Activated naive CD4-positive, alpha-beta T cell treated with anti-CD3 and anti-CD28 coated beads, Interleukin-2, amount 10 ng/mL, durations not matched to agents 7 days and 5 days (primary cell): ENCODE measurements at regions not wholly inside any gene's neighbourhood (a gene's known extent, or its start where the extent isn't known, plus 50 kb on each side); places are given as distances from the start of the nearest gene placed in this dataset.

Experiments used
- CTCF ChIA-PET: fragments of 350-600 bp; sonication (Branson Sonifier 250); formaldehyde crosslinking; loops from one replicate; lab custom pipeline; 2021; ENCODE audit warnings: antibody characterized with exemption; lab: Charles Lee
- DNase-seq: peaks from one replicate; pipeline ENCODE4 v3.0.0-alpha.2; 2020
- H3K27ac Mint-ChIP-seq: one replicate; pipeline ENCODE4 v1.8.0; 2021; ENCODE audit warnings: mild to moderate bottlenecking, moderate library complexity, mixed read lengths
- H3K27me3 Mint-ChIP-seq: one replicate; pipeline ENCODE4 v1.8.0; 2021; ENCODE audit warnings: mild to moderate bottlenecking, mixed read lengths
- H3K36me3 Mint-ChIP-seq: one replicate; pipeline ENCODE4 v1.8.0; 2021; ENCODE audit warnings: mixed read lengths
- H3K4me1 Mint-ChIP-seq: one replicate; pipeline ENCODE4 v1.8.0; 2021; ENCODE audit warnings: mixed read lengths
- H3K4me3 Mint-ChIP-seq: one replicate; pipeline ENCODE4 v1.8.0; 2021; ENCODE audit warnings: mild to moderate bottlenecking, moderate library complexity, mixed read lengths
- H3K9me3 Mint-ChIP-seq: one replicate; pipeline ENCODE4 v1.8.0; 2021; ENCODE audit warnings: mixed read lengths

GRCh38 chr1:30274173-30274970, 449.0 kb downstream of the MATN1 start:
- H3K4me3 Mint-ChIP-seq = no peak overlapping the region
- no peak overlapping the region for H3K27ac Mint-ChIP-seq
- peaks cover 11% of the 10 kb centered on the region for H3K27me3 Mint-ChIP-seq
- CTCF ChIA-PET = no interaction called here
- no peak for DNase-seq
- no peaks in the 10 kb centered on the region for H3K36me3 Mint-ChIP-seq
- H3K9me3 Mint-ChIP-seq = no peaks in the 10 kb centered on the region
- no peaks in the 10 kb centered on the region for H3K4me1 Mint-ChIP-seq

GRCh38 chr1:30273456-30273855, 449.9 kb downstream of the MATN1 start:
- H3K27ac Mint-ChIP-seq = no peak overlapping the region
- CTCF ChIA-PET = no interaction called here
- H3K36me3 Mint-ChIP-seq = no peaks in the 10 kb centered on the region
- peaks cover 11% of the 10 kb centered on the region for H3K27me3 Mint-ChIP-seq
- DNase-seq = no peak
- H3K9me3 Mint-ChIP-seq = no peaks in the 10 kb centered on the region
- H3K4me1 Mint-ChIP-seq = no peaks in the 10 kb centered on the region
- no peak overlapping the region for H3K4me3 Mint-ChIP-seq

GRCh38 chr1:30273021-30273325, 450.4 kb downstream of the MATN1 start:
- Mint-ChIP-seq H3K27ac (no peak overlapping the region), H3K4me3 (no peak overlapping the region), H3K36me3 (no peaks in the 10 kb centered on the region), H3K27me3 (peaks cover 11% of the 10 kb centered on the region), H3K9me3 (no peaks in the 10 kb centered on the region), H3K4me1 (no peaks in the 10 kb centered on the region)
- no peak for DNase-seq
- CTCF ChIA-PET = no interaction called here

GRCh38 chr1:30272277-30273020, 450.9 kb downstream of the MATN1 start:
- no peak overlapping the region for H3K27ac Mint-ChIP-seq
- CTCF ChIA-PET = no interaction called here

GRCh38 chr1:30271401-30272276, 451.7 kb downstream of the MATN1 start:
- Mint-ChIP-seq H3K27me3 (peaks cover 9% of the 10 kb centered on the region), H3K4me1 (no peaks in the 10 kb centered on the region), H3K36me3 (no peaks in the 10 kb centered on the region), H3K27ac (no peak overlapping the region), H3K4me3 (no peak overlapping the region), H3K9me3 (no peaks in the 10 kb centered on the region)
- DNase-seq = no peak
- CTCF ChIA-PET = no interaction called here

More at GRCh38 chr1:30272277-30273020, 450.9 kb downstream of the MATN1 start:
- H3K4me3 Mint-ChIP-seq = no peak overlapping the region
- DNase-seq = no peak
- no peaks in the 10 kb centered on the region for H3K4me1 Mint-ChIP-seq
- H3K9me3 Mint-ChIP-seq = no peaks in the 10 kb centered on the region
- no peaks in the 10 kb centered on the region for H3K36me3 Mint-ChIP-seq
- H3K27me3 Mint-ChIP-seq = peaks cover 9% of the 10 kb centered on the region

- no peaks in the 10 kb centered on the region for H3K9me3 Mint-ChIP-seq
Measured at GRCh38 chr1:30270461-30270860, 452.9 kb downstream of the MATN1 start.

GRCh38 chr1:30268923-30269666, 454.3 kb downstream of the MATN1 start:
- no peak overlapping the region for H3K4me3 Mint-ChIP-seq
- H3K4me1 Mint-ChIP-seq = no peaks in the 10 kb centered on the region
- peaks cover 12% of the 10 kb centered on the region for H3K27me3 Mint-ChIP-seq
- H3K27ac Mint-ChIP-seq = no peak overlapping the region
- DNase-seq = no peak
- H3K9me3 Mint-ChIP-seq = no peaks in the 10 kb centered on the region
- no peaks in the 10 kb centered on the region for H3K36me3 Mint-ChIP-seq
- CTCF ChIA-PET = no interaction called here

More at GRCh38 chr1:30270461-30270860, 452.9 kb downstream of the MATN1 start:
- no peak overlapping the region for H3K4me3 Mint-ChIP-seq
- no peaks in the 10 kb centered on the region for H3K36me3 Mint-ChIP-seq
- CTCF ChIA-PET = no interaction called here
- peaks cover 12% of the 10 kb centered on the region for H3K27me3 Mint-ChIP-seq
- DNase-seq = no peak
- H3K27ac Mint-ChIP-seq = no peak overlapping the region
- no peaks in the 10 kb centered on the region for H3K4me1 Mint-ChIP-seq

- H3K27me3 Mint-ChIP-seq = peaks cover 12% of the 10 kb centered on the region
- no peaks in the 10 kb centered on the region for H3K36me3 Mint-ChIP-seq
- no peaks in the 10 kb centered on the region for H3K4me1 Mint-ChIP-seq
- H3K9me3 Mint-ChIP-seq = no peaks in the 10 kb centered on the region
- DNase-seq = no peak
- CTCF ChIA-PET = no interaction called here
- H3K27ac Mint-ChIP-seq = no peak overlapping the region
- no peak overlapping the region for H3K4me3 Mint-ChIP-seq
Measured at GRCh38 chr1:30267856-30268255, 455.5 kb downstream of the MATN1 start.

GRCh38 chr1:30267046-30267445, 456.3 kb downstream of the MATN1 start:
- DNase-seq = no peak
- CTCF ChIA-PET = no interaction called here
- Mint-ChIP-seq H3K4me3 (no peak overlapping the region), H3K4me1 (no peaks in the 10 kb centered on the region), H3K36me3 (no peaks in the 10 kb centered on the region), H3K27me3 (peaks cover 12% of the 10 kb centered on the region), H3K9me3 (no peaks in the 10 kb centered on the region), H3K27ac (no peak overlapping the region)

- Mint-ChIP-seq H3K4me3 (no peak overlapping the region), H3K27me3 (peaks cover 6% of the 10 kb centered on the region), H3K36me3 (no peaks in the 10 kb centered on the region), H3K27ac (no peak overlapping the region), H3K9me3 (no peaks in the 10 kb centered on the region), H3K4me1 (no peaks in the 10 kb centered on the region)
- no peak for DNase-seq
- CTCF ChIA-PET = no interaction called here
Measured at GRCh38 chr1:30265127-30266070, 458.0 kb downstream of the MATN1 start.

GRCh38 chr1:30264672-30265025, 458.7 kb downstream of the MATN1 start:
- Mint-ChIP-seq H3K9me3 (no peaks in the 10 kb centered on the region), H3K4me1 (no peaks in the 10 kb centered on the region), H3K27ac (no peak overlapping the region), H3K36me3 (no peaks in the 10 kb centered on the region), H3K27me3 (peaks cover 9% of the 10 kb centered on the region), H3K4me3 (no peak overlapping the region)
- CTCF ChIA-PET = no interaction called here
- DNase-seq = no peak

- Mint-ChIP-seq H3K4me3 (no peak overlapping the region), H3K27ac (no peak overlapping the region), H3K36me3 (no peaks in the 10 kb centered on the region), H3K9me3 (no peaks in the 10 kb centered on the region), H3K27me3 (peaks cover 10% of the 10 kb centered on the region), H3K4me1 (no peaks in the 10 kb centered on the region)
- no peak for DNase-seq
- CTCF ChIA-PET = no interaction called here
Measured at GRCh38 chr1:30263888-30264671, 459.3 kb downstream of the MATN1 start.
